ENCODE measurements at regions not wholly inside any gene's neighbourhood (a gene's known extent, or its start where the extent isn't known, plus 50 kb on each side); places are given as distances from the start of the nearest gene placed in this dataset.

DNA sequence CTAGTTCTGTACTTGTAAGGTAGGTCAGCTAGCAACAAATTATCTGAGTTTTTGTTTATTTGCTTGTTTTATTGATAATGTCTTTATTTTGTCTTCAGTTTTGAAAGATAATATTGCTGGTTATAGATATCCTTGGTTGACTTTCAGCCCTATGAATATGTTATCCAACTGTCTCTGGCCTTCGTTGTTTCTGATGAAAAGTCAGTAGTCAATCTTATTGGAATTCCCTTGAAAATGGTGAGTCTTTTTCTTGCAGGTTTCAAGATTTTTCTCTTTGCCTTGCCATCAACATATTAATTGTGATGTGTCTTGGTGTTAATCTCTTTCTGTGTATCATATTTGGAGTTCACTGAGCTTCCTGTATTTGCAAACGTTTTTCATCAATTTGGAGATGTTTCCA lies 113.1 kb upstream of the NEIL3 start:
- TF ChIP-seq, protein P1, sequence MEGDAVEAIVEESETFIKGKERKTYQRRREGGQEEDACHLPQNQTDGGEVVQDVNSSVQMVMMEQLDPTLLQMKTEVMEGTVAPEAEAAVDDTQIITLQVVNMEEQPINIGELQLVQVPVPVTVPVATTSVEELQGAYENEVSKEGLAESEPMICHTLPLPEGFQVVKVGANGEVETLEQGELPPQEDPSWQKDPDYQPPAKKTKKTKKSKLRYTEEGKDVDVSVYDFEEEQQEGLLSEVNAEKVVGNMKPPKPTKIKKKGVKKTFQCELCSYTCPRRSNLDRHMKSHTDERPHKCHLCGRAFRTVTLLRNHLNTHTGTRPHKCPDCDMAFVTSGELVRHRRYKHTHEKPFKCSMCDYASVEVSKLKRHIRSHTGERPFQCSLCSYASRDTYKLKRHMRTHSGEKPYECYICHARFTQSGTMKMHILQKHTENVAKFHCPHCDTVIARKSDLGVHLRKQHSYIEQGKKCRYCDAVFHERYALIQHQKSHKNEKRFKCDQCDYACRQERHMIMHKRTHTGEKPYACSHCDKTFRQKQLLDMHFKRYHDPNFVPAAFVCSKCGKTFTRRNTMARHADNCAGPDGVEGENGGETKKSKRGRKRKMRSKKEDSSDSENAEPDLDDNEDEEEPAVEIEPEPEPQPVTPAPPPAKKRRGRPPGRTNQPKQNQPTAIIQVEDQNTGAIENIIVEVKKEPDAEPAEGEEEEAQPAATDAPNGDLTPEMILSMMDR (IDR thresholded peaks at IDR 0.05) = no peak
- TF ChIP-seq POLR2AphosphoS5 (IDR thresholded peaks at IDR 0.05) (no peak), POLR2A (IDR thresholded peaks at IDR 0.05) (no peak), EP300 (IDR thresholded peaks at IDR 0.05) (no peak)
